ENCODE measurements at regions not wholly inside any gene's neighbourhood (a gene's known extent, or its start where the extent isn't known, plus 50 kb on each side); places are given as distances from the start of the nearest gene placed in this dataset.
A peak's percentile ranks its signal among the peaks of the same experiment; 100 is the strongest.

DNA sequence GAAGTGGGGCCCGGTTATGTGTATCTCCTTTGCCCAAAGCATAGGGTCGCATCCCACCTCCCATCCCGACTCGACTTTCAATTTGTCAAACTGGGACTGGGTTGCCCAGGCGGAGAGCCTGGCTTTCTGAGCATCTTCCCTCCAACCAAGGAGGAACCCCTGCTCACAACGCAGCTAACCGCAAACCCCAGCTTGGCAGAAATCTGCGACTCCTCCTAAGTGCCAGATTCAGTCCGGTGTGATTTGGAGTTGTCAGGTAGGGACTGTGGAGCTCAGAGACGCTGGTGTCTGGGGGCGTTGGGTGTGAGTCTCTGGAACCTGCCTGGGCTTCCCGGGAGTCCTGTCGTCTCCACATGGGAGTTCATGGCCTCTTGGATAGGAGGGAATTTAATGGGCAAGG lies 1126.7 kb downstream of the AACS start:
- no peaks in the 10 kb centered on the region for H3K9me3 ChIP-seq
- ATAC-seq (no peak), DNase-seq (no peak)
- TF ChIP-seq CTCF (IDR thresholded peaks at IDR 0.05) (no peak), POLR2A (IDR thresholded peaks at IDR 0.05) (no peak)
- no peak overlapping the region for H3K27ac ChIP-seq
- H3K4me3 ChIP-seq: no peak overlapping the region
- H3K4me1 ChIP-seq: no peaks in the 10 kb centered on the region
- peaks cover 0 to 16% of the 10 kb centered on the region in 2 donors for H3K27me3 ChIP-seq
- H3K36me3 ChIP-seq: no peaks in the 10 kb centered on the region
- intact Hi-C loops (cut with DNase I): no loop called here
- 72% methylated on average over 2 of the region's 13 CpGs for WGBS (ENCODE audit: insufficient coverage, low coverage, low lambda C conversion rate, missing lambda C conversion rate)

GRCh38 chr12:126193190-126193589 lies 1128.0 kb downstream of the AACS start:
- Histone ChIP-seq H3K27me3 (peaks cover 0 to 16% of the 10 kb centered on the region in 2 donors), H3K4me3 (no peak overlapping the region), H3K36me3 (no peaks in the 10 kb centered on the region), H3K9me3 (no peaks in the 10 kb centered on the region), H3K27ac (no peak overlapping the region), H3K4me1 (no peaks in the 10 kb centered on the region)
- DNase-seq (no peak), ATAC-seq (no peak)
- TF ChIP-seq POLR2A (IDR thresholded peaks at IDR 0.05): no peak
- intact Hi-C loops (cut with DNase I): no loop called here
- 50% methylated on average over 1 of the region's 1 CpG for WGBS (ENCODE audit: insufficient coverage, low coverage, low lambda C conversion rate, missing lambda C conversion rate)

GRCh38 chr12:126196263-126196662 lies 1131.0 kb downstream of the AACS start:
- H3K27me3 ChIP-seq: peaks cover 0 to 8% of the 10 kb centered on the region in 2 donors
- H3K9me3 ChIP-seq: no peaks in the 10 kb centered on the region
- H3K27ac ChIP-seq: no peak overlapping the region
- no peaks in the 10 kb centered on the region for H3K4me1 ChIP-seq
- intact Hi-C loops (cut with DNase I): no loop called here
- H3K4me3 ChIP-seq: no peak overlapping the region
- TF ChIP-seq POLR2A (IDR thresholded peaks at IDR 0.05) (no peak), CTCF (IDR thresholded peaks at IDR 0.05) (no peak)
- DNase-seq: no peak
- ATAC-seq: no peak
- WGBS (ENCODE audit: insufficient coverage, low coverage, low lambda C conversion rate, missing lambda C conversion rate): 82% methylated on average over 1 of the region's 1 CpG
- no peaks in the 10 kb centered on the region for H3K36me3 ChIP-seq

GRCh38 chr12:126198516-126198915 lies 1133.3 kb downstream of the AACS start:
- H3K9me3 ChIP-seq: no peaks in the 10 kb centered on the region
- DNase-seq (no peak), ATAC-seq (no peak)
- intact Hi-C loops (cut with DNase I): no loop called here
- H3K27ac ChIP-seq: no peak overlapping the region
- no peak overlapping the region for H3K4me3 ChIP-seq
- H3K27me3 ChIP-seq: peaks cover 0 to 3% of the 10 kb centered on the region in 2 donors
- no peaks in the 10 kb centered on the region for H3K4me1 ChIP-seq
- no peaks in the 10 kb centered on the region for H3K36me3 ChIP-seq
- 64% methylated on average over 1 of the region's 1 CpG for WGBS (ENCODE audit: insufficient coverage, low coverage, low lambda C conversion rate, missing lambda C conversion rate)
- no peak for TF ChIP-seq CTCF (IDR thresholded peaks at IDR 0.05)
- TF ChIP-seq POLR2A (IDR thresholded peaks at IDR 0.05): no peak

DNA sequence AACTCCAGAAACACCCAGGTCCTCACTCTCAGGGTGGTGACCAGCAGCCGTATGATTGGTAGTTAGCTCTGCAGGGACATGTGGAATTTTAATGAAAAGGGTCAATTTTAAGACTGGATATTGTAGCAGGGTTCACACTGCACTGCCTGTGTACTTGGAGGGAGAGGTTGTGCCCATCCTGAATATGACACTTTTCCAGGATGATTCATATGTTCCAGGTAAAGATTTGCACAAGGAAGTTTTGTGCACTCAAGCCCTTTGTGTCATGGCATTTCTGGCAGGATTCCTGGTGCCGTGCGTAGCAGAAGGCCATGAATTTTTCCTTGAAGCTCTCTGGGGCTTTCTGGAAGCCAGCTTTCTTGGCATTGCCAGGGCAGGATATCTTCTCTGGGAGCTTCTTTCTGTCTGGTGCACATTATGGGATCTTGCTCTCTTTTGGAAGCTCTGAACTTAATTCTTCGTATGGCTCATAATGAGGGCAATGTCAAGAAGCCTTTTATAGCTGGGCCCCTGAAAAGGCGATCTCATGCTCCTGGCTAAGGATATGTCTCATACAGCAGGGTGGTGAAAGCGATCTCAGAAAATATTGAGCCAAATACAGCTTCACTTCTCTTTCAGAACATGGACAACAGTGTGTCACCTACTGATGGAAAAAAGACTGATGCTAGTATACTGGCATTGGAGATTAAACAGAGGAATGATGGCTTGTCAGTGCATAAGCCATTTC lies 1133.9 kb downstream of the AACS start:
- WGBS (ENCODE audit: insufficient coverage, low coverage, low lambda C conversion rate, missing lambda C conversion rate): 64% methylated on average over 6 of the region's 6 CpGs
- no peaks in the 10 kb centered on the region for H3K36me3 ChIP-seq
- ATAC-seq (peak in 1 of 4 donors; percentile 61), DNase-seq (peak in 1 of 3 donors; percentile 19)
- TF ChIP-seq POLR2A (IDR thresholded peaks at IDR 0.05) (no peak), CTCF (IDR thresholded peaks at IDR 0.05) (no peak)
- H3K4me3 ChIP-seq: no peak overlapping the region
- H3K27me3 ChIP-seq: peaks cover 0 to 3% of the 10 kb centered on the region in 2 donors
- intact Hi-C loops (cut with DNase I): no loop called here
- no peak overlapping the region for H3K27ac ChIP-seq
- H3K4me1 ChIP-seq: no peaks in the 10 kb centered on the region
- no peaks in the 10 kb centered on the region for H3K9me3 ChIP-seq
